Lower leg skin (tissue), 3 donors: ENCODE measurements at regions not wholly inside any gene's neighbourhood (a gene's known extent, or its start where the extent isn't known, plus 50 kb on each side); places are given as distances from the start of the nearest gene placed in this dataset.

Source experiments
- POLR2A ChIP-seq, 2 donors: fragments of 450-650 bp; IDR thresholded peaks; one replicate each; pipeline ENCODE4 v1.6.1; 2016 to 2017; ENCODE audit warnings: antibody characterized with exemption in 2 of 2, mild to moderate bottlenecking in 1 of 2, moderate library complexity in 1 of 2
- TF ChIP-seq, protein P1 (sequence below), 3 donors: fragments of 450-650 bp; IDR thresholded peaks; one replicate each; pipeline ENCODE4 v1.5.1; 2016; ENCODE audit warnings: antibody characterized with exemption in 3 of 3, mild to moderate bottlenecking in 3 of 3, moderate library complexity in 2 of 3

DNA sequence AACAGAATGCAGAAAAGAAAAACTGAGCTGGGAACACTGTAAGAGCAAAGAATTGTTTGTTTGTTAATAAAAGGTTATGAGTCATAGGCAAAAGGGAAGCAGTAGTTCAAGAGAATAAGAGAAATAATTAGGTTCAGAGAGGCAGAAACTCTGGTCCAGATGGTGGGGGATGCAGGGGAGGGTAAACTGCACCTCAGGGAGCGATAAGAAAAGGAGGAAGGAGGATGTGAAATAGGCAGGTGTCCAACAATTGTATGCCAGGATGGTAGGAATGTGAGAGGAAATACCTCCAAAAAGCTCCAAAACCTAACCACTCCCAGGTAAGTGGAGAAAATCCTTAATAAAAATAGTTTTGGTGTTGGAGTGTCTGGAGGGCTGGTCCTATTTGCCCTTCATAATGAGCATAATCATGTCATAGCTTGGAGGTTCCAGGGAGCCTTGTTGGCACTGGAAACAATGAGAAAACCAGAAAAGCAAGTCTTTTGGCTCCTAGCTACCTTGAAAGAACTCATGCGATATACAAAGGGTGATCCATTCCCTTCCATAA is 405.4 kb upstream of the TBL1XR1 start:
- TF ChIP-seq, protein P1, sequence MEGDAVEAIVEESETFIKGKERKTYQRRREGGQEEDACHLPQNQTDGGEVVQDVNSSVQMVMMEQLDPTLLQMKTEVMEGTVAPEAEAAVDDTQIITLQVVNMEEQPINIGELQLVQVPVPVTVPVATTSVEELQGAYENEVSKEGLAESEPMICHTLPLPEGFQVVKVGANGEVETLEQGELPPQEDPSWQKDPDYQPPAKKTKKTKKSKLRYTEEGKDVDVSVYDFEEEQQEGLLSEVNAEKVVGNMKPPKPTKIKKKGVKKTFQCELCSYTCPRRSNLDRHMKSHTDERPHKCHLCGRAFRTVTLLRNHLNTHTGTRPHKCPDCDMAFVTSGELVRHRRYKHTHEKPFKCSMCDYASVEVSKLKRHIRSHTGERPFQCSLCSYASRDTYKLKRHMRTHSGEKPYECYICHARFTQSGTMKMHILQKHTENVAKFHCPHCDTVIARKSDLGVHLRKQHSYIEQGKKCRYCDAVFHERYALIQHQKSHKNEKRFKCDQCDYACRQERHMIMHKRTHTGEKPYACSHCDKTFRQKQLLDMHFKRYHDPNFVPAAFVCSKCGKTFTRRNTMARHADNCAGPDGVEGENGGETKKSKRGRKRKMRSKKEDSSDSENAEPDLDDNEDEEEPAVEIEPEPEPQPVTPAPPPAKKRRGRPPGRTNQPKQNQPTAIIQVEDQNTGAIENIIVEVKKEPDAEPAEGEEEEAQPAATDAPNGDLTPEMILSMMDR (IDR thresholded peaks at IDR 0.05): no peak
- TF ChIP-seq POLR2A (IDR thresholded peaks at IDR 0.05): no peak
